Daoy (cell line): ENCODE measurements at regions not wholly inside any gene's neighbourhood (a gene's known extent, or its start where the extent isn't known, plus 50 kb on each side); places are given as distances from the start of the nearest gene placed in this dataset.

Experiments used
- DNase-seq: peaks from one replicate; pipeline ENCODE4 v3.0.0-alpha.2; 2015; ENCODE audit warnings: low read depth

GRCh38 chr13:106133025-106133424 is 402.4 kb downstream of the EFNB2 start:
- DNase-seq = no peak

DNA sequence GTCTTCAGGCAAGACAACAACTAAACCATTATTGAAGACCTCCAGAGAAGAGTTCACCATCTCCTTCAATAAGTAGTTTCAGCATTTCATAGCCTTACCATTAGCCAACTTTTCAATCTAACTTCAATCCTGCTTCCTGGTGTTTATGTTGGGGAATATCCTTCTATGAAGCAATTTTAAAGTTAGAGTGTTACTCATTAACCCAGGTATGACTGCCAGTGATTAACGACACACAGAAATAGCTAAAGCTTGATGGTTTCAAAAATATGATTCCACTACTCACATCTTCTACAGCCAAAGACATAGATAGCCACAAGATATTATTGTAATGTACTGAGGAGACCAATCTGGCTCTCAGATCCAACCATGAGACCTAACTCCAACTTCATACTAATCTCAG is 403.2 kb downstream of the EFNB2 start:
- no peak for DNase-seq

DNA sequence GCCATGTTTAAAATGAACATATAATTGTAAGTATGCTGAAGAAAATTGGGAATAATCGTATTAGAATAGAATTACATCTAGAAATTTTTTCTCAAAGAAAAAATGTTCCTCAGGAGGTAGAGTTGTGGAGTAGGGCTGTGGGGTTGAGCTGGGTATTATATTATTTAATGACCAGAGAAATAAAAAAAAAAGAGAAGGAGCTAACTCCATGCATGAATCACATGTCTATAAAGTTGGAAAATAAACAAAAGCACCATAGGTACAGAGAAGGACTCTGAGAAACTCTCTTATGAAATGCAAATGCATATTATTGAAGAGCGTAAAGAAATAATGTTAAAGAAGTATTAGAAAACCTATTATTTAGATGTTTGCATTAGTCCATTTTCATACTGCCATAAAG is 405.5 kb downstream of the EFNB2 start:
- DNase-seq = no peak

DNA sequence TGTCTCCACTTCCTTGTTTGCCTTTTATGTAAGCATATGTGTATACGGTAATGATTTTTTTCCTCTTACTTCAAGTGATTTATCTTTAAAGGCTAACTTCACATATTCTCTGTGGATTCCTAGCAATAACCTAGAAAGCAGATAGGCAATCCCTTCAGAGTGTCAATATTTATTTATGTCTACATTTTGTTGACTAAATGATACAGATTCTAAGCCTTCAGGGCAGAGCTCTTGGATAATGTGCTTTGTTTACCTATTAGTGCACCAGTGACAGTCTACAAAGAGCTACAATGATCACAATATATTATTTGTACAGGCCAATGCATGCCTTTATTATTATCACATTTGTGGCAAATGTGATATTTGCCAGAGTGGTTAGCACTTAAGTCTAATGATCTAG is 406.2 kb downstream of the EFNB2 start:
- no peak for DNase-seq

DNA sequence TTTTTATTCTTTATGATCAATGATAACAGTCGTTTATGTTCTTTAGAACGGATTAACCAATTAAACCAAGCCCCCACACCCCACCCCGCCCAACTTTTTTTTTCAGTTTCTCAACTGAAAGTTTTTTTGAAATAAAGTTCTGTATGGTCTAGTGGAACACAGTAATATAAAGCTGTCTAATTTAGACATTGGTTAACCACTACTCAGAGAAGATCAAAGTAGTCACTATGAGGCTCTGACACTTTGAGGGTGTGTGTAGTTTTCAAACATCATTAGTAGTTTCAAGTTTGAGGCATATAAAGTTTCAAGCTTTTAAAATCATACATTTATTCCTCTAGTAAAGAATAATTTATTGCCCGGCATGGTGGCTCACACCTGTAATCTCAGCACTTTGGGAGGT is 413.2 kb downstream of the EFNB2 start:
- DNase-seq = no peak

GRCh38 chr13:106121173-106121754 is 414.2 kb downstream of the EFNB2 start:
- DNase-seq = no peak

DNA sequence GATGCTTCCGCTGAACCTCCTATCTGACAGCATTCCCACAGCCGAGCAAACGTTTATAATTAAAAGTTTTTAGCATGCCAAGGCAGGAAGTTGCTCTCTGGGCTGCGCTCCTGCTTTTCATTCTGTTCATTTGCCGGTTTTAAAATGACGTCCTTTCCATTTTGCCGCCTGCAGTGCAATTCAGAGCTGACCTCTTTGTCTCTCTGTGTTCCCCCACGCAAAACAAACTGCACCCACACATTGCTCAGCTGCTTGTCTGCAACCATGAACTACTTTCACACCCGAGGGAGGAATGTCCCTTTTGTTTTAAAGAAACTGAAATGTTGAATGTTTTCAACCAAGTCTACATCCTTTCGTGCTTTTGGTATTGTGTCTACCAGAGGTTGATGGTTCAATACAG is 416.5 kb downstream of the EFNB2 start:
- DNase-seq = no peak

GRCh38 chr13:106118050-106118449 is 417.4 kb downstream of the EFNB2 start:
- no peak for DNase-seq

DNA sequence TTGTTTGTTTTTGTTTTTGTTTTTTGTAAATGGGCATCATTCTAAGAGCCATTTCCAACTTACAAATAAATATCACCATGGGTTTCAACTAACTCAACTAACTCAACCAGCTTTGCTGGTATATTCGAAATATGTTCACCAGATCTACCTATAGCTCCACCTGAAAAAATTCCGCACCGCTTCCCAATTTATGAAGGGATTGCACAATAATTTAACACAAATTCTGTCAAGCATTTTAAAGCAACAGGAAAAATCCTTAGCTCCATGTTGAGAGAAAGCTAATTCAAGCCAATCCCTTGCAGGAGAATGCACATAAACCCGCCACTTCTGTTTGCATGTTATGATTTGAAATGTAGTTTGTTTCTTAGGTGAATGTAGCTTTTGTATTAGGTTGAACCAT is 417.8 kb downstream of the EFNB2 start:
- no peak for DNase-seq

DNA sequence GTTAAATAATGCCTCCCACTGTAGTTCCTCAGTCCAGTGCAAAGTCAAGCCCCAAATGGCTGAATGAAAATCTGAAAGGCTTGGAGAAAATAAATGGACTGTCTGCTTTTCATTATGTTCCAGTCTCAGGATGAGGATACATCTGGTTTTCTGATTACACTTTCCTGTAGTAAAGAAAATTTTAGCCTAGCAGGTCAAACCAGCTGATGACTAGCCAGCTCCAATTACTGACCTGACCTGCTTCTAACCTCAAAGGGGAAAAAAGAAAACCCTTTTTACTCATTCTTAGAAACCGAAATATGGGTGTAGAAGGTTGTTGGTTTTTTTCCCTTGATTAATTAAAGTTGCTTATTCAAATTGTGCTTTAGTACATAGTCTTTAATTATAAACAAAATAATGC is 418.4 kb downstream of the EFNB2 start:
- DNase-seq = no peak

DNA sequence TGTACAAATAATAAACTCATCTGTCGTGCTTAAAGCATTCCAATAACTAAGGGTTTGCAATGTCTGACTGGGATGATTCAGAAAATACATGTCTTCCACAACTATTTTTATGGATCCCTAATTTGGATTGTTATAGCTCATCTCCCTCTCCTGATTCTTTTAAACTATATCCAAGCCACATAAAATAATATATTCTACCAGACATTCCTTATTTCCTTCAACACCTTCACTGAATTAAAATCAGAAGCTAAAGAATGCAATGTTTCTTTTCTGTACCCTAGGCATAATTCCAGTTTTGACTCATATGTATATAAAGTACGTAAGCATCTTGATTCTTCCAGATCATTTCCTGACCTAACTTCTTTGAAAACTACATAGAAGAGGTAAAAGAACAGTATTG is 420.4 kb downstream of the EFNB2 start:
- no peak for DNase-seq

DNA sequence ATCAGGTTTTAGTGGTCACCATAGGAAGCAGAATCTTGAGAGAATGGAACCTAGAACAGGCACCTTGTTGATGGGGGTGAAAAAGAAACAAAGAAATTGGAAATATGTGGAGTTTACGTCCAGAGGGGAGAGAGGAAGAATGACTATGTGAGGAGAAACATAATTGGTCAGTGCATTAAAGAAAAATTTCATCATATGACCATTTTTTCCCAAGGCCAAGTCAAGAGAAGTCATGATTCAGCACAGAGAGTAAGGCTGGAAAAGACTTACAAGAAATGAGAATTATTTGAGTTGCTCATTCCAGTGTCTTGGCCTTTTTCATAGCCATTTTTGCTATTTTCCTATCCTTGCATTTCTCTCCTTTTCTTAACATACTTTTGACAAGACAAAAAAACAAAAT is 421.7 kb downstream of the EFNB2 start:
- DNase-seq = no peak

DNA sequence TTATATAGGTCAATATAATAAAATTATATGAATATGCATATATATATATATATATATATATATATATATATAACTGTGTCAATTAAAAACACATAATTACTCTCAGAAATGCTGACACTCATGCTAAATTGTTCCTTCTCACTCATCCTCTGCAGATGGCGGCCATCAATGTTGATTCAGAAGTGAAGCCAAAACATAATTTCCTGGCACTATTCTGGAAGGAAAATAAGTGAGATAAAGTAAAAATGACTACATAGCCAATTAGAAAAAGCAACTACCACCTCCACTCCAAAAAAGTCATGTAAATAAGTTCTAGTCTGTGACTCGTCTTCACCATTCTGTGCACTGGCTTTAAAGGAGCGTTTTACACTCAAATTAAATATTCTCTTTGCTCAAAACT is 423.3 kb downstream of the EFNB2 start:
- no peak for DNase-seq

- DNase-seq = no peak
Measured at GRCh38 chr13:106110241-106110855, 425.1 kb downstream of the EFNB2 start.

GRCh38 chr13:106109391-106109791 is 426.1 kb downstream of the EFNB2 start:
- DNase-seq = no peak

DNA sequence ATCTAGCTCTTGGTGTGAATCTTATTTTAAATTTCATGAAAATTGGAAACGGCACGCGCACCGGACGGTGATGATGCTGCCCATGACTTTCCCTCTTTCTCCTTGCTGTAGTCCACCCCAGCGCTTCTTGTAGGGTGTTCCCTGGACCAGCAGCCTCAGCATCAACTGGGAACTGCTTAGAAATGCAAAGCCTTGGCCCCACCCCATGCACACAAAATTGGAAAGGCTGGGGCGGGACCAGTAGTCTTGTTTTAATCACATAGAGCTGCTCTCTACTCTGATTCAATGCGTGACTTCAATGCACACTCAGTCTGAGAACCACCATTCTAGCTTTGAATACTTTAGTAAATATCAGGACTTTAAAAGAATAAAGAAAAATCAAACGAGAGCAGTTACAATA is 427.1 kb downstream of the EFNB2 start:
- DNase-seq = no peak

DNA sequence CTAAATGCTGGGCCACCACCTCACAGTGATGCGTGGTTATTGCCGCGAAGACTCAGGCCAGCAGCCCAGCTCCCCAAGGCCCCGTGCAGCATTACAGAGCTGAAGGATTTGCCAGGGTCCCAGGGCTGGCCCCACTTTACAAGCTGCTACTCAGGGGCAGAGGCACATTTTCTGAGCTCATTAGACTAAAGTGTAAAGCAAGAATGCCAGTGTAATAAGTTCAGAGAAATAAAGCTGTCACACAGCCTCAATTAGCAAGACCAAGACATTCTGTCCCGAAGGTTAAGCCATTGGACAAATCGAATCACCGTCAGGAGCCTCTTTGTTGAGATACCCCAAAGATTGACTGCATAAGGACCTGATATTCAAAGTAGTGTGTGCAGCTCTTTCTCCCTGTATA is 428.4 kb downstream of the EFNB2 start:
- no peak for DNase-seq

GRCh38 chr13:106105153-106105552 is 430.3 kb downstream of the EFNB2 start:
- peak; percentile 48 for DNase-seq

- DNase-seq = peak; percentile 88
Measured at GRCh38 chr13:106104281-106104901, 431.1 kb downstream of the EFNB2 start.

GRCh38 chr13:106103779-106104178 is 431.7 kb downstream of the EFNB2 start:
- DNase-seq = peak; percentile 67

GRCh38 chr13:106102786-106103185 is 432.7 kb downstream of the EFNB2 start:
- DNase-seq = no peak

GRCh38 chr13:106101201-106101600 is 434.3 kb downstream of the EFNB2 start:
- no peak for DNase-seq

DNA sequence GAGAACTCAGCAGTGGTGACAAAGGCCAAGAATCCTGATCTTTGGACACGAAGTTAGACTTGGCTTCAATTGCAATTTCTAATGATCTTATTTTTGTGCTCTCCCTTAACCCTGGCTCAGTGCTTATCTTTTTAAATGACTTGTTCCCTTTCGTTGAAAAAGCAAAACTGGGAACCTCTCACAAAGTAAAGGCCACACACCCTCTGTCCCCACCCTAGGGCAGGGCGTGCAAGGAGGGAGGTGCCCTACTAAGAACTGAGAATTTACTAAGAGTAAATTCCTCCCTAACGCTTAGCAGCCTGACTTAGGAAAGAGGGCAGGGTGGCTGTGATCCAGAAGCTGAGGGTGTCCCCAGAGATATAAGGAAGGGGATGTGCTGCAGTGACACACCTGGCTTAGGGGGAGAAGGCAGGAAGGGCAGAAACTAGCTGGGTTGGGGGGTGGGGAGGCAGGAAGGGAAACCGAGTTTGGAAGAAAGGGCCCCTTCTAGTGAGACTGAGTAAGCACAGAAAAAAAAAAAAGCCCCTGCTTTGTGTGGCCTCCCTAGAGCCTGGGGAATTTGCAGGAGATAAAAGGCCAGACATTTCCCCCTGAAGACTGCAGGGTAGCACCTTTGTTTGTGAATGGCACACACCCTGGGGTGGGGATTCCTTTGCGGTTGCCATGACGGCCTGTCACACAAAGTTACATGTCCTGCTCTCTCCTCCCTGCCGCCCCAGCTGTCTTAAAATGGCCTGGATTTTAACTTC is 435.1 kb downstream of the EFNB2 start:
- DNase-seq = peak; percentile 28
